ENCODE measurements at regions not wholly inside any gene's neighbourhood (a gene's known extent, or its start where the extent isn't known, plus 50 kb on each side); places are given as distances from the start of the nearest gene placed in this dataset.
"Not testable (repeated sequence)": the region's sequence is repeated elsewhere in the genome, so short reads cannot be mapped to it uniquely, and the experiment has no call there.

GRCh38 chr1:79895573-79895972 is 889.0 kb upstream of the ADGRL4 start:
- Histone ChIP-seq H3K9me3 (ENCODE audit: low read length) (no peaks in the 10 kb centered on the region), H3F3A (ENCODE audit: insufficient read depth, low read length, poor library complexity, severe bottlenecking) (no peaks in the 10 kb centered on the region), H3K9ac (ENCODE audit: low read length) (no peak overlapping the region), H3K4me3 (ENCODE audit: low read length) (no peak overlapping the region), H3K79me2 (replicated peaks; ENCODE audit: insufficient read depth, low read length) (no peaks in the 10 kb centered on the region), H3K4me2 (ENCODE audit: low read length) (no peak overlapping the region), H3K9me2 (ENCODE audit: insufficient read depth, low read length) (no peaks in the 10 kb centered on the region), H3K36me3 (ENCODE audit: insufficient read depth, low read length) (no peaks in the 10 kb centered on the region), H3K27me3 (ENCODE audit: insufficient read depth, low read depth, low read length) (no peaks in the 10 kb centered on the region), H3K27ac (ENCODE audit: low read length) (no peak overlapping the region), H2AFZ (ENCODE audit: low read depth, low read length) (no peak overlapping the region), H4K20me1 (ENCODE audit: insufficient read depth) (no peaks in the 10 kb centered on the region)
- no peak for TF ChIP-seq EZH2 (IDR thresholded peaks at IDR 0.05; ENCODE audit: borderline replicate concordance, insufficient read depth, low read length, poor library complexity, severe bottlenecking)
- TF ChIP-seq POLR2AphosphoS5 (IDR thresholded peaks at IDR 0.05), result no peak
- TF ChIP-seq EP300 (conservative IDR thresholded peaks at IDR 0.05; ENCODE audit: poor library complexity, severe bottlenecking), result no peak
- TF ChIP-seq REST (IDR thresholded peaks at IDR 0.05; ENCODE audit: borderline replicate concordance), result no peak
- no peak for TF ChIP-seq MXI1 (conservative IDR thresholded peaks at IDR 0.05; ENCODE audit: poor library complexity, severe bottlenecking)
- no peak for TF ChIP-seq CTCF (IDR thresholded peaks at IDR 0.05; ENCODE audit: poor library complexity, severe bottlenecking)
- no peak for TF ChIP-seq RAD21 (conservative IDR thresholded peaks at IDR 0.05)
- TF ChIP-seq TAF1 (IDR thresholded peaks at IDR 0.05; ENCODE audit: low read depth), result no peak
- TF ChIP-seq SMC3 (conservative IDR thresholded peaks at IDR 0.05; ENCODE audit: poor library complexity), result no peak

GRCh38 chr1:79894129-79894528 is 887.6 kb upstream of the ADGRL4 start:
- not testable (repeated sequence) for H3K4me3 ChIP-seq (ENCODE audit: low read length); H3K4me2 ChIP-seq (ENCODE audit: low read length); H3K9me2 ChIP-seq (ENCODE audit: insufficient read depth, low read length); H3K27me3 ChIP-seq (ENCODE audit: insufficient read depth, low read depth, low read length); H3F3A ChIP-seq (ENCODE audit: insufficient read depth, low read length, poor library complexity, severe bottlenecking); H3K36me3 ChIP-seq (ENCODE audit: insufficient read depth, low read length); H3K27ac ChIP-seq (ENCODE audit: low read length); H3K9ac ChIP-seq (ENCODE audit: low read length); H2AFZ ChIP-seq (ENCODE audit: low read depth, low read length); H3K9me3 ChIP-seq (ENCODE audit: low read length); H3K79me2 ChIP-seq (replicated peaks; ENCODE audit: insufficient read depth, low read length); H4K20me1 ChIP-seq (ENCODE audit: insufficient read depth)

GRCh38 chr1:79887059-79887458 is 880.5 kb upstream of the ADGRL4 start:
- TF ChIP-seq REST (IDR thresholded peaks at IDR 0.05; ENCODE audit: borderline replicate concordance) (no peak), TAF1 (IDR thresholded peaks at IDR 0.05; ENCODE audit: low read depth) (no peak), MXI1 (conservative IDR thresholded peaks at IDR 0.05; ENCODE audit: poor library complexity, severe bottlenecking) (no peak), EP300 (conservative IDR thresholded peaks at IDR 0.05; ENCODE audit: poor library complexity, severe bottlenecking) (no peak), CTCF (IDR thresholded peaks at IDR 0.05; ENCODE audit: poor library complexity, severe bottlenecking) (no peak), SMC3 (conservative IDR thresholded peaks at IDR 0.05; ENCODE audit: poor library complexity) (no peak), EZH2 (IDR thresholded peaks at IDR 0.05; ENCODE audit: borderline replicate concordance, insufficient read depth, low read length, poor library complexity, severe bottlenecking) (no peak), POLR2AphosphoS5 (IDR thresholded peaks at IDR 0.05) (no peak), RAD21 (conservative IDR thresholded peaks at IDR 0.05) (no peak)
- Histone ChIP-seq H3K9ac (ENCODE audit: low read length) (no peak overlapping the region), H3K27ac (ENCODE audit: low read length) (no peak overlapping the region), H3K36me3 (ENCODE audit: insufficient read depth, low read length) (no peaks in the 10 kb centered on the region), H3K4me3 (ENCODE audit: low read length) (no peak overlapping the region), H3K79me2 (replicated peaks; ENCODE audit: insufficient read depth, low read length) (no peaks in the 10 kb centered on the region), H4K20me1 (ENCODE audit: insufficient read depth) (no peaks in the 10 kb centered on the region), H2AFZ (ENCODE audit: low read depth, low read length) (no peak overlapping the region), H3F3A (ENCODE audit: insufficient read depth, low read length, poor library complexity, severe bottlenecking) (no peaks in the 10 kb centered on the region), H3K27me3 (ENCODE audit: insufficient read depth, low read depth, low read length) (no peaks in the 10 kb centered on the region), H3K4me2 (ENCODE audit: low read length) (no peak overlapping the region), H3K9me2 (ENCODE audit: insufficient read depth, low read length) (no peaks in the 10 kb centered on the region), H3K9me3 (ENCODE audit: low read length) (no peaks in the 10 kb centered on the region)

Data from neural cell (in vitro differentiated cells).